D721Med (cell line): ENCODE measurements at regions not wholly inside any gene's neighbourhood (a gene's known extent, or its start where the extent isn't known, plus 50 kb on each side); places are given as distances from the start of the nearest gene placed in this dataset.

Experiments used
- DNase-seq: peaks from one replicate; pipeline ENCODE4 v3.0.0; 2011; ENCODE audit warnings: low spot score; ENCODE audit not compliant: insufficient read length
- FAIRE-seq: peaks from 2 replicates; lab custom pipeline; 2011; peaks lifted over from hg19 to GRCh38; lab: Jason Lieb, UNC
- CTCF ChIP-seq: IDR thresholded peaks from 2 replicates; pipeline ENCODE4 v1.5.1; 2012; ENCODE audit warnings: mild to moderate bottlenecking, control low read depth; ENCODE audit not compliant: insufficient read depth; ENCODE audit errors: missing control alignments

DNA sequence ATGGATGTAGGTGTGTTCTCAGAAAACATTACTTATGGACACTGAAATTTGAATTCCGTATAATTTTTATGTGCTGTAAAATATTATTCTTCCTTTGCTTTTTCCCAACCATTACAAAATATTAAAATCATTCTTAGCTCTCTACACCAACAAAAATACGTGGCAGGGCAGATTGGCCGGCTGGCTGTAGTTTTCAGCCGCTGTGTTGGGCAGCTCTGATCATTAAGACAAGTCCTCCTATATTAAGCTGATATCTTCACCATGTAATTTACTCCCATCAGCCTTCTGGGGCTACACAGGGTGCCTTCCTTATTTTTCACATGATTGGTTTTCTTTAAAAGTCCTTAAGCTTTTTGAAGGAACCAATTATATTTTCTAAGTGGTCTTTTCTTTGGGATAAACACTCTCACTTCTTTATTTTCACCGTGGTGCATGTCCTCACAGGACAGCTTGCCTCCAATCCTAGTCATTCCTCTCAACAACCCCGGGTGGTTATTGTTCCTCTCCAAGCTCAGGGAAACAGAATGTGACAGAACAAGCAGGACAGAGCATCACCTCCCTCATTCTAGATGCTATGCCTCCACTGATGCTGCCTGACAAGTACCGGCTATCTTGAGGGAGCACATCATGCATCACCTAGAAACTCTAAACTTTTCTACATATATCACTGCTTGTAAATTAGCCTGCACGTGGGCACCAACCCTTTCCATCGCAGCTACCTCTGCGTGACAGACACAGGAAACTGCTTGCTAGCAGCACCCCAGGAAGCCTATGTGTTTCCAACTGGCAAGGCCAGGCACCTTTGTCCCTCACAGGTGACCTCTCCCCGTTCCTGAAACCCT, 362.3 kb downstream of the MYCN start:
- no peak for DNase-seq
- no peak for FAIRE-seq
- TF ChIP-seq CTCF = no peak

- FAIRE-seq = no peak
- TF ChIP-seq CTCF = no peak
- DNase-seq = no peak
Measured at GRCh38 chr2:16301961-16302360, 361.6 kb downstream of the MYCN start.

GRCh38 chr2:16298866-16299265, 358.5 kb downstream of the MYCN start:
- no peak for FAIRE-seq
- DNase-seq = no peak
- TF ChIP-seq CTCF = no peak

- FAIRE-seq (no peak), DNase-seq (no peak)
- no peak for TF ChIP-seq CTCF
Measured at GRCh38 chr2:16296331-16297250, 356.2 kb downstream of the MYCN start.

- DNase-seq (no peak), FAIRE-seq (no peak)
- TF ChIP-seq CTCF = no peak
Measured at GRCh38 chr2:16296038-16296290, 355.6 kb downstream of the MYCN start.

DNA sequence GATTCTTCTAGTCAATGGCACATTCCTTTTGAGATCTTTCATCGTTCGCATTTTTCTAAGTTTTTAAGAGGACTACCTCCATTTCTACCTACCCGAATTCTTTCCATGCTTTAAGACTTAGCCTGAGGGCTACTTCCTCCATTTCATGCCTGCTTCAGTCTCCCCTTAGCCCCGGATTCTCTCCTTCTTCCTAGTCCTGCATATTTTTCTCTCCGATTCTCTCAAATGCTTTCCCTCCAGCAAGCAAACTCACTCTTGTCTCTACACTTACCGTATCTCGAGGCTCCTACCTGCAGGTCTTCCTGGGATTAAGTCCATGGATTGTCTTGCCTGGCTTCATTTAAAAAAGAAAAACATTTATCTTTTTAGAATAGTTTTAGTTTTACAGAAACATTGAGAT, 354.4 kb downstream of the MYCN start:
- TF ChIP-seq CTCF = no peak
- FAIRE-seq (no peak), DNase-seq (no peak)
